ENCODE measurements at regions not wholly inside any gene's neighbourhood (a gene's known extent, or its start where the extent isn't known, plus 50 kb on each side); places are given as distances from the start of the nearest gene placed in this dataset.

DNA sequence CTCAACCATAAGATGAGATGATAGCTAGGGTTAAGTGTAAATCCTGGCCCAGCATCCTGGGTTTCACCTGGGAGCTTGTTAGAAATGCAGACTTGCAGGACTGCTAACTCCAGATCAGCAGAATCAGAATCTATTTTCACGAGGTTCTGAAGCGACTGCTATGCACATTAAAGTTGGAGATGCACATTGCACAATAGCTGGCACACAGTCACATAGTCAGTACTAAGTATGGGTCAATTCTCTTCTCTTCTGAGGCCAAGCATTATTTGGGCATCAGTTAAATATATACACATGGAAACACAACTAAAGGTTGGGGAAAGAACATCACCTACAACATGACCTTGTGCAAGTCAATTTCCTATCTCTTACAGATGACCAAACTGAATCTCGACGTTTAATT, 155.1 kb upstream of the FGF13 start:
- Histone ChIP-seq H2AFZ (ENCODE audit: low read length) (no peak overlapping the region), H4K20me1 (replicated peaks in 1 of 2; ENCODE audit: control insufficient read depth in 1 of 2, insufficient read depth in 2 of 2, low read length in 2 of 2) (no peaks in the 10 kb centered on the region), H2BK15ac (ENCODE audit: low read length) (no peak overlapping the region), H3K4me3 (ENCODE audit: extremely low read depth in 1 of 4, insufficient read depth in 2 of 4, low read depth in 3 of 4, low read length in 4 of 4) (no peak overlapping the region), H3K79me1 (ENCODE audit: low read depth, low read length) (no peaks in the 10 kb centered on the region), H3K9ac (replicated peaks in 1 of 4; ENCODE audit: extremely low read depth in 1 of 4, low read depth in 3 of 4, low read length in 3 of 4) (no peak overlapping the region), H3K4ac (replicated peaks; ENCODE audit: insufficient read length, low read depth, low read length) (no peak overlapping the region), H3K36me3 (ENCODE audit: control insufficient read depth in 2 of 4, insufficient read depth in 4 of 4, low read length in 3 of 4) (no peaks in the 10 kb centered on the region), H2BK5ac (ENCODE audit: low read depth, low read length) (no peak overlapping the region), H3K9me3 (ENCODE audit: insufficient read depth in 2 of 2, low read depth in 1 of 2, low read length in 1 of 2) (no peaks in the 10 kb centered on the region), H3K14ac (ENCODE audit: insufficient read length) (no peak overlapping the region), H4K91ac (replicated peaks; ENCODE audit: insufficient read length, low read length) (no peak overlapping the region), H3K18ac (ENCODE audit: extremely low read depth, low read length) (no peak overlapping the region), H3K4me1 (replicated peaks in 1 of 4; ENCODE audit: control insufficient read depth in 3 of 4, insufficient read depth in 4 of 4, low read length in 3 of 4) (no peaks in the 10 kb centered on the region), H4K5ac (ENCODE audit: insufficient read length, low read depth, low read length) (no peak overlapping the region), H2BK120ac (replicated peaks; ENCODE audit: low read depth, low read length) (no peak overlapping the region), H3K4me2 (ENCODE audit: insufficient read depth in 1 of 2, low read depth in 2 of 2, low read length in 2 of 2) (no peak overlapping the region), H3K27me3 (replicated peaks in 1 of 4; ENCODE audit: control insufficient read depth in 3 of 4, extremely low read depth in 1 of 4, insufficient read depth in 3 of 4, low read length in 3 of 4) (no peaks in the 10 kb centered on the region), H3K23ac (ENCODE audit: insufficient read length) (no peak overlapping the region), H4K8ac (ENCODE audit: extremely low read depth, insufficient read depth, low read length) (no peak overlapping the region), H2BK12ac (ENCODE audit: low read depth, low read length) (no peak overlapping the region), H3K27ac (ENCODE audit: low read depth, low read length) (no peak overlapping the region), H3K56ac (replicated peaks; ENCODE audit: insufficient read length, low read depth, low read length) (no peak overlapping the region), H2AK5ac (ENCODE audit: low read depth, low read length) (no peak overlapping the region), H2BK20ac (ENCODE audit: low read length) (no peak overlapping the region), H3K23me2 (ENCODE audit: low read depth, low read length) (no peaks in the 10 kb centered on the region), H3K79me2 (ENCODE audit: control insufficient read depth in 1 of 2, insufficient read depth in 2 of 2, low read length in 2 of 2) (no peaks in the 10 kb centered on the region)
- DNase-seq (ENCODE audit: low read depth in 1 of 2, low spot score in 2 of 2) (no peak), FAIRE-seq (no peak)
- POLR2A ChIA-PET (ENCODE audit: partially characterized antibody), result no interaction called here
- 98% methylated on average over 4 of the region's 4 CpGs; no CpG with 5 or more reads in 1 of the 2 experiments for WGBS, 2 experiments (ENCODE audit: extremely low coverage in 1 of 2, insufficient coverage in 1 of 2, insufficient read length in 1 of 2, insufficient replicate concordance in 2 of 2, low coverage in 1 of 2, low lambda C conversion rate in 2 of 2, missing lambda C conversion rate in 1 of 2)
- CTCF ChIA-PET (ENCODE audit: partially characterized antibody), result no interaction called here
- TF ChIP-seq RFX5 (IDR thresholded peaks at IDR 0.05; ENCODE audit: borderline replicate concordance, low read depth, low read length) (no peak), RNF2 (IDR thresholded peaks at IDR 0.05; ENCODE audit: borderline replicate concordance, low read depth, low read length, missing control alignments, poor library complexity, severe bottlenecking) (no peak), KDM5A (IDR thresholded peaks at IDR 0.05; ENCODE audit: low read length) (no peak), GABPA (IDR thresholded peaks at IDR 0.05; ENCODE audit: borderline replicate concordance, insufficient read depth, low read length) (no peak), POU5F1 (IDR thresholded peaks at IDR 0.05; ENCODE audit: low read depth, low read length) (no peak), TCF12 (IDR thresholded peaks at IDR 0.05; ENCODE audit: low read depth, low read length) (no peak), TAF7 (optimal IDR thresholded peaks at IDR 0.05; ENCODE audit: borderline replicate concordance, low read depth, low read length) (no peak), TEAD4 (IDR thresholded peaks at IDR 0.05; ENCODE audit: low read depth, low read length) (no peak), FOSL1 (IDR thresholded peaks at IDR 0.05; ENCODE audit: insufficient read depth, low read depth, low read length) (no peak), SP4 (IDR thresholded peaks at IDR 0.05; ENCODE audit: low read length) (no peak), KDM4A (IDR thresholded peaks at IDR 0.05; ENCODE audit: low read depth, low read length, severe bottlenecking) (no peak), KDM1A (IDR thresholded peaks at IDR 0.05; ENCODE audit: borderline replicate concordance, low read length) (no peak), SUZ12 (IDR thresholded peaks at IDR 0.05; ENCODE audit: low read length) (no peak), CBX5 (IDR thresholded peaks at IDR 0.05; ENCODE audit: low read depth, low read length) (no peak), MAFK (IDR thresholded peaks at IDR 0.05; ENCODE audit: low read depth, low read length) (no peak), NRF1 (IDR thresholded peaks at IDR 0.05; ENCODE audit: low read depth, low read length) (no peak)
